ENCODE measurements at regions not wholly inside any gene's neighbourhood (a gene's known extent, or its start where the extent isn't known, plus 50 kb on each side); places are given as distances from the start of the nearest gene placed in this dataset.
"Not testable (repeated sequence)": the region's sequence is repeated elsewhere in the genome, so short reads cannot be mapped to it uniquely, and the experiment has no call there.

- ATAC-seq, result no peak
- H3K9me3 ChIP-seq, result no peaks in the 10 kb centered on the region
- DNase-seq, result no peak
- no peak for TF ChIP-seq CTCF (IDR thresholded peaks at IDR 0.05)
- intact Hi-C loops (cut with DNase I), result no loop called here
- no peak overlapping the region for H3K4me3 ChIP-seq
- H3K27me3 ChIP-seq (ENCODE audit: insufficient read depth in 3 of 3, low read length in 2 of 3), result no peaks in the 10 kb centered on the region
- H3K4me1 ChIP-seq, result no peaks in the 10 kb centered on the region
- H3K27ac ChIP-seq, result no peak overlapping the region
- H3K36me3 ChIP-seq (ENCODE audit: insufficient read depth in 1 of 2, low read depth in 1 of 2), result no peaks in the 10 kb centered on the region
- 80 to 92% (median 80%) methylated on average over 3 of the region's 3 CpGs for WGBS, 3 donors
These were observed 386.5 kb upstream of the TCF4 start for GRCh38 chr18:55974521-55974920.

DNA sequence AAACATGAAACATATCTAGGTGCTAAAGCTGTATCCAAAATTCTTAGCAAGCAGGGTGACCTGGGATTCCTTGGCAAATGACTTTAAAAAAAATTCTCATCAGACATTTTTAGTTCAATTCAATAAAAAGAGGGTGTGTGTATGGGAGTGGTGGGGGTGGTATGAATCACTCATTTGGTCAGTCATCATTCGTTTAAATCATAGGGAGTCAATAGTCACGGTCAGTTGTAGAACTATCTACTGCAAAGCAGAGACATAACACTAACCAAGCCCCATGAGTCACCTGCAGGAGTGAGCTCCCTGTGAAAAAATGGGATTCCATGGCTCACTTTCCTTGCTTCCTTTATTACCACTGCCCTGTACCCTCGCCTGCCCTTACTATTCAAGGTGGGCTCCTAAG is 380.6 kb upstream of the TCF4 start:
- intact Hi-C loops (cut with DNase I), result no loop called here
- TF ChIP-seq CTCF (IDR thresholded peaks at IDR 0.05), result no peak
- ATAC-seq, result no peak
- no peak overlapping the region for H3K4me3 ChIP-seq
- 86 to 96% (median 88%) methylated on average over 3 of the region's 3 CpGs for WGBS, 3 donors
- H3K27me3 ChIP-seq (ENCODE audit: insufficient read depth in 3 of 3, low read length in 2 of 3), result no peaks in the 10 kb centered on the region
- no peak for DNase-seq
- H3K9me3 ChIP-seq, result no peaks in the 10 kb centered on the region
- H3K36me3 ChIP-seq (ENCODE audit: insufficient read depth in 1 of 2, low read depth in 1 of 2), result no peaks in the 10 kb centered on the region
- no peaks in the 10 kb centered on the region for H3K4me1 ChIP-seq
- H3K27ac ChIP-seq, result no peak overlapping the region

GRCh38 chr18:55967019-55967418 is 379.0 kb upstream of the TCF4 start:
- Histone ChIP-seq H3K27me3 (ENCODE audit: insufficient read depth in 3 of 3, low read length in 2 of 3) (no peaks in the 10 kb centered on the region), H3K27ac (no peak overlapping the region), H3K4me1 (no peaks in the 10 kb centered on the region), H3K9me3 (no peaks in the 10 kb centered on the region), H3K4me3 (no peak overlapping the region), H3K36me3 (ENCODE audit: insufficient read depth in 1 of 2, low read depth in 1 of 2) (no peaks in the 10 kb centered on the region)
- DNase-seq (no peak), ATAC-seq (no peak)
- intact Hi-C loops (cut with DNase I), result no loop called here
- 96 to 99% (median 98%) methylated on average over 3 of the region's 3 CpGs for WGBS, 3 donors
- TF ChIP-seq CTCF (IDR thresholded peaks at IDR 0.05), result no peak

DNA sequence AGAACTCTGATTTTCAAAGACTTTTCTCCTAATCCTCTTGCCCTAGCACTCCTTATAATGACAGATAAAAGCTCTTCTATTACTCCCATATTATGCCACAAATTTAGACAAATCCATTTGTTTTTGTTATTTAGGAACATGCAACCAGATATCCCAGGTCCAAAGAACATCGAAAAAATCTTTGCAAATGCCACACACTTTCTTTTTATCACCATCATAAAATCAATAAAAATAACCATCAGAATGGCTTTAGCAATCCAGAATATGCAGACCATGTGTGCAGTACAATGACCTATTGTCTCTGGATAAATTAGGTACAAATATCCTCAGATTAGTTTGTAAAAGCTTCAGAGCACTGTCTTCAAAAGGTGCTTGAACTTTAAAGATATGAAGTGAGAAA is 376.2 kb upstream of the TCF4 start:
- Histone ChIP-seq H3K27me3 (ENCODE audit: insufficient read depth in 3 of 3, low read length in 2 of 3) (no peaks in the 10 kb centered on the region), H3K9me3 (no peaks in the 10 kb centered on the region), H3K4me3 (no peak overlapping the region), H3K4me1 (no peaks in the 10 kb centered on the region), H3K36me3 (ENCODE audit: insufficient read depth in 1 of 2, low read depth in 1 of 2) (no peaks in the 10 kb centered on the region), H3K27ac (no peak overlapping the region)
- ATAC-seq (no peak), DNase-seq (no peak)
- 55 to 65% (median 64%) methylated on average over 1 of the region's 1 CpG for WGBS, 3 donors
- intact Hi-C loops (cut with DNase I), result no loop called here
- TF ChIP-seq CTCF (IDR thresholded peaks at IDR 0.05), result no peak

- no peak for DNase-seq
- intact Hi-C loops (cut with DNase I), result no loop called here
- WGBS, 3 donors, result 55 to 66% (median 57%) methylated on average over 9 of the region's 9 CpGs
These were observed 365.3 kb upstream of the TCF4 start for GRCh38 chr18:55953326-55953725.

GRCh38 chr18:55951738-55952137 is 363.7 kb upstream of the TCF4 start:
- 86 to 91% (median 89%) methylated on average over 7 of the region's 7 CpGs for WGBS, 3 donors
- H3K9me3 ChIP-seq; H3K4me1 ChIP-seq; H3K36me3 ChIP-seq (ENCODE audit: insufficient read depth in 1 of 2, low read depth in 1 of 2); H3K27me3 ChIP-seq (ENCODE audit: insufficient read depth in 3 of 3, low read length in 2 of 3); ATAC-seq; H3K27ac ChIP-seq; intact Hi-C loops (cut with DNase I); DNase-seq; H3K4me3 ChIP-seq: not testable (repeated sequence)

More at GRCh38 chr18:55953326-55953725, 365.3 kb upstream of the TCF4 start:
- no peak overlapping the region for H3K4me3 ChIP-seq
- H3K9me3 ChIP-seq, result no peaks in the 10 kb centered on the region
- peaks cover 3% of the 10 kb centered on the region for H3K4me1 ChIP-seq
- H3K36me3 ChIP-seq (ENCODE audit: insufficient read depth in 1 of 2, low read depth in 1 of 2), result no peaks in the 10 kb centered on the region
- H3K27ac ChIP-seq, result no peak overlapping the region
- H3K27me3 ChIP-seq (ENCODE audit: insufficient read depth in 3 of 3, low read length in 2 of 3), result no peaks in the 10 kb centered on the region
- no peak for ATAC-seq
- no peak for TF ChIP-seq CTCF (IDR thresholded peaks at IDR 0.05)

Measured in psoas muscle (tissue), 7 donors.